Erythroblast (primary cell): ENCODE measurements at regions not wholly inside any gene's neighbourhood (a gene's known extent, or its start where the extent isn't known, plus 50 kb on each side); places are given as distances from the start of the nearest gene placed in this dataset.

ENCODE experiments used
- GATA1 ChIP-seq: IDR thresholded peaks from 2 replicates; pipeline ENCODE4 v1.6.1; 2011; ENCODE audit warnings: low read depth, mild to moderate bottlenecking, control low read depth, low read length, moderate library complexity
- POLR2A ChIP-seq: IDR thresholded peaks from 2 replicates; pipeline ENCODE4 v1.6.1; 2011; ENCODE audit warnings: mild to moderate bottlenecking, low read length

DNA sequence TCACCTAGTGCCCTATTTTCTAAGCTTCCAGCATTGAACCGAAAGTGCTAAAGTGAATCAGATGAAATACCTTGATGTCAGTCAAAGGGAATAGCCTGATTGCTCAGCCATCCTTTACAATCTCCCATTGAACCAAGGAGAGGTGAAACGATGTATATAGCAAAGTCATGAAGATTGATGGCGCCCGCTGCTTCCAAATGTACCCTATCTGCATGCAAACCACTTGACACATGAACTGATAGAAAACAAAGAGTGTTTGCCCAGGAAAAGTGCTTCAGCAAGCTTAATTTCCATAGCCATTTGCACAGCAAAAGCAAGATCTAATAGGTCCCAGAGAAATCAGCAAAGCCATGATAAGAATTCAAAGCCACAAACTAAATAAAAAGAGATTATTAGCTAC, 624.9 kb upstream of the PCDH9 start:
- no peak for TF ChIP-seq POLR2A
- TF ChIP-seq GATA1: no peak
